ENCODE measurements at regions not wholly inside any gene's neighbourhood (a gene's known extent, or its start where the extent isn't known, plus 50 kb on each side); places are given as distances from the start of the nearest gene placed in this dataset.

DNA sequence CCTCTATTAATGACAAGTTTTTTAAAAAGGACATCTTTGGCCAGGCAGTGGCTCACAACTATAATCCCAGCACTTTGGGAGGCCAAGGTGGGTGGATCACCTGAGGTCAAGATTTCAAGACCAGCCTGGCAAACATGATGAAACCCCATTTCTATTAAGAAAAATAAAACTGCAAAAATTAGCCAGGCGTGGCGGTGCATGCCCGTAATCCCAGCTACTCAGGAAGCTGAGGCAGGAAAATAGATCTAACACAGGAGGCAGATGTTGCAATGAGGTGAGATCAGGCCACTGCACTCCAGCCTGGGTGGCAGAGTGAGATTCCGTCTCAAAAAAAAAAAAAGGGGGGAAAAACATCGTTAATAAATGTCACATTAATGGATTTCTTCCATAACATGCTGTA, 1805.4 kb downstream of the C4orf33 start:
- Histone ChIP-seq H3K27me3 (ENCODE audit: insufficient read depth, low read depth, low read length) (no peaks in the 10 kb centered on the region), H3F3A (ENCODE audit: insufficient read depth, low read length, poor library complexity, severe bottlenecking) (no peaks in the 10 kb centered on the region), H3K4me3 (ENCODE audit: low read length) (no peak overlapping the region), H3K9me2 (ENCODE audit: insufficient read depth, low read length) (no peaks in the 10 kb centered on the region), H3K27ac (ENCODE audit: low read length) (no peak overlapping the region), H3K9me3 (ENCODE audit: low read length) (no peaks in the 10 kb centered on the region), H3K9ac (ENCODE audit: low read length) (no peak overlapping the region), H3K36me3 (ENCODE audit: insufficient read depth, low read length) (no peaks in the 10 kb centered on the region), H2AFZ (ENCODE audit: low read depth, low read length) (no peak overlapping the region), H3K4me2 (ENCODE audit: low read length) (no peak overlapping the region), H4K20me1 (ENCODE audit: insufficient read depth) (no peaks in the 10 kb centered on the region), H3K79me2 (replicated peaks; ENCODE audit: insufficient read depth, low read length) (no peaks in the 10 kb centered on the region)
- TF ChIP-seq TAF1 (IDR thresholded peaks at IDR 0.05; ENCODE audit: low read depth) (no peak), EP300 (conservative IDR thresholded peaks at IDR 0.05; ENCODE audit: poor library complexity, severe bottlenecking) (no peak), RAD21 (conservative IDR thresholded peaks at IDR 0.05) (no peak), POLR2AphosphoS5 (IDR thresholded peaks at IDR 0.05) (no peak), SMC3 (conservative IDR thresholded peaks at IDR 0.05; ENCODE audit: poor library complexity) (no peak), EZH2 (IDR thresholded peaks at IDR 0.05; ENCODE audit: borderline replicate concordance, insufficient read depth, low read length, poor library complexity, severe bottlenecking) (no peak), MXI1 (conservative IDR thresholded peaks at IDR 0.05; ENCODE audit: poor library complexity, severe bottlenecking) (no peak)
- TF ChIP-seq, protein P1, sequence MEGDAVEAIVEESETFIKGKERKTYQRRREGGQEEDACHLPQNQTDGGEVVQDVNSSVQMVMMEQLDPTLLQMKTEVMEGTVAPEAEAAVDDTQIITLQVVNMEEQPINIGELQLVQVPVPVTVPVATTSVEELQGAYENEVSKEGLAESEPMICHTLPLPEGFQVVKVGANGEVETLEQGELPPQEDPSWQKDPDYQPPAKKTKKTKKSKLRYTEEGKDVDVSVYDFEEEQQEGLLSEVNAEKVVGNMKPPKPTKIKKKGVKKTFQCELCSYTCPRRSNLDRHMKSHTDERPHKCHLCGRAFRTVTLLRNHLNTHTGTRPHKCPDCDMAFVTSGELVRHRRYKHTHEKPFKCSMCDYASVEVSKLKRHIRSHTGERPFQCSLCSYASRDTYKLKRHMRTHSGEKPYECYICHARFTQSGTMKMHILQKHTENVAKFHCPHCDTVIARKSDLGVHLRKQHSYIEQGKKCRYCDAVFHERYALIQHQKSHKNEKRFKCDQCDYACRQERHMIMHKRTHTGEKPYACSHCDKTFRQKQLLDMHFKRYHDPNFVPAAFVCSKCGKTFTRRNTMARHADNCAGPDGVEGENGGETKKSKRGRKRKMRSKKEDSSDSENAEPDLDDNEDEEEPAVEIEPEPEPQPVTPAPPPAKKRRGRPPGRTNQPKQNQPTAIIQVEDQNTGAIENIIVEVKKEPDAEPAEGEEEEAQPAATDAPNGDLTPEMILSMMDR (IDR thresholded peaks at IDR 0.05; ENCODE audit: poor library complexity, severe bottlenecking) = no peak
- TF ChIP-seq, protein P2, sequence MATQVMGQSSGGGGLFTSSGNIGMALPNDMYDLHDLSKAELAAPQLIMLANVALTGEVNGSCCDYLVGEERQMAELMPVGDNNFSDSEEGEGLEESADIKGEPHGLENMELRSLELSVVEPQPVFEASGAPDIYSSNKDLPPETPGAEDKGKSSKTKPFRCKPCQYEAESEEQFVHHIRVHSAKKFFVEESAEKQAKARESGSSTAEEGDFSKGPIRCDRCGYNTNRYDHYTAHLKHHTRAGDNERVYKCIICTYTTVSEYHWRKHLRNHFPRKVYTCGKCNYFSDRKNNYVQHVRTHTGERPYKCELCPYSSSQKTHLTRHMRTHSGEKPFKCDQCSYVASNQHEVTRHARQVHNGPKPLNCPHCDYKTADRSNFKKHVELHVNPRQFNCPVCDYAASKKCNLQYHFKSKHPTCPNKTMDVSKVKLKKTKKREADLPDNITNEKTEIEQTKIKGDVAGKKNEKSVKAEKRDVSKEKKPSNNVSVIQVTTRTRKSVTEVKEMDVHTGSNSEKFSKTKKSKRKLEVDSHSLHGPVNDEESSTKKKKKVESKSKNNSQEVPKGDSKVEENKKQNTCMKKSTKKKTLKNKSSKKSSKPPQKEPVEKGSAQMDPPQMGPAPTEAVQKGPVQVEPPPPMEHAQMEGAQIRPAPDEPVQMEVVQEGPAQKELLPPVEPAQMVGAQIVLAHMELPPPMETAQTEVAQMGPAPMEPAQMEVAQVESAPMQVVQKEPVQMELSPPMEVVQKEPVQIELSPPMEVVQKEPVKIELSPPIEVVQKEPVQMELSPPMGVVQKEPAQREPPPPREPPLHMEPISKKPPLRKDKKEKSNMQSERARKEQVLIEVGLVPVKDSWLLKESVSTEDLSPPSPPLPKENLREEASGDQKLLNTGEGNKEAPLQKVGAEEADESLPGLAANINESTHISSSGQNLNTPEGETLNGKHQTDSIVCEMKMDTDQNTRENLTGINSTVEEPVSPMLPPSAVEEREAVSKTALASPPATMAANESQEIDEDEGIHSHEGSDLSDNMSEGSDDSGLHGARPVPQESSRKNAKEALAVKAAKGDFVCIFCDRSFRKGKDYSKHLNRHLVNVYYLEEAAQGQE (IDR thresholded peaks at IDR 0.05; ENCODE audit: borderline replicate concordance) = no peak

DNA sequence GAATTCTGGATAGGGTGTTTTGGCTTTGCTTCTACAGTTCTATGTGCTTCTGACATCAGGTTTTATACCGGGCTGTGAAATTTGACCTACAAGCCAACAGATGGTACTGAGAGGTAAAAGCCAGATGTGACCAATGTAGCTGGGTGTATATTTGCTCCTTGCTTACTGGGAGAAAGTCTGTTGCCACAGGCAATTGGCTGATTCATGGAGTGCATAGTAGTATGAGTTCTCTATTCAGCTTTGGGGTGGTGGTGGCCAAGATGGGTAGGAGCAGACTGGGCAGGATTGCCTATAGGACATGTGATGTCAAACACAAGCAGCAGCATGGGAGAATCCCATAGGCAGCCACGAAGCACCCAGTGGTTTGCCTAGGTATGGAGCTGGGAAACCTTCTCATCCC, 1827.0 kb downstream of the C4orf33 start:
- Histone ChIP-seq H3F3A (ENCODE audit: insufficient read depth, low read length, poor library complexity, severe bottlenecking) (no peaks in the 10 kb centered on the region), H3K9me2 (ENCODE audit: insufficient read depth, low read length) (no peaks in the 10 kb centered on the region), H3K27me3 (ENCODE audit: insufficient read depth, low read depth, low read length) (no peaks in the 10 kb centered on the region), H3K9ac (ENCODE audit: low read length) (no peak overlapping the region), H4K20me1 (ENCODE audit: insufficient read depth) (no peaks in the 10 kb centered on the region), H3K9me3 (ENCODE audit: low read length) (no peaks in the 10 kb centered on the region), H2AFZ (ENCODE audit: low read depth, low read length) (no peak overlapping the region), H3K36me3 (ENCODE audit: insufficient read depth, low read length) (no peaks in the 10 kb centered on the region), H3K27ac (ENCODE audit: low read length) (no peak overlapping the region), H3K4me3 (ENCODE audit: low read length) (no peak overlapping the region), H3K4me2 (ENCODE audit: low read length) (no peak overlapping the region), H3K79me2 (replicated peaks; ENCODE audit: insufficient read depth, low read length) (no peaks in the 10 kb centered on the region)
- TF ChIP-seq TAF1 (IDR thresholded peaks at IDR 0.05; ENCODE audit: low read depth) = no peak
- no peak for TF ChIP-seq POLR2AphosphoS5 (IDR thresholded peaks at IDR 0.05)
- TF ChIP-seq MXI1 (conservative IDR thresholded peaks at IDR 0.05; ENCODE audit: poor library complexity, severe bottlenecking) = no peak
- no peak for TF ChIP-seq EZH2 (IDR thresholded peaks at IDR 0.05; ENCODE audit: borderline replicate concordance, insufficient read depth, low read length, poor library complexity, severe bottlenecking)
- TF ChIP-seq, protein P2 (IDR thresholded peaks at IDR 0.05; ENCODE audit: borderline replicate concordance) = no peak

Measured in neural cell (in vitro differentiated cells).